Activated CD8-positive, alpha-beta memory T cell treated with anti-CD3 and anti-CD28 coated beads for 36 hours (primary cell): ENCODE measurements at regions not wholly inside any gene's neighbourhood (a gene's known extent, or its start where the extent isn't known, plus 50 kb on each side); places are given as distances from the start of the nearest gene placed in this dataset.

Experiments
- CTCF ChIA-PET: fragments of 350-600 bp; sonication (Branson Sonifier 250); formaldehyde crosslinking; loops from one replicate; lab custom pipeline; 2021; ENCODE audit warnings: antibody characterized with exemption; lab: Charles Lee
- POLR2A ChIA-PET: fragments of 350-600 bp; sonication (Branson Sonifier 250); formaldehyde crosslinking; loops from one replicate; lab custom pipeline; 2021; ENCODE audit warnings: antibody characterized with exemption; lab: Charles Lee

DNA sequence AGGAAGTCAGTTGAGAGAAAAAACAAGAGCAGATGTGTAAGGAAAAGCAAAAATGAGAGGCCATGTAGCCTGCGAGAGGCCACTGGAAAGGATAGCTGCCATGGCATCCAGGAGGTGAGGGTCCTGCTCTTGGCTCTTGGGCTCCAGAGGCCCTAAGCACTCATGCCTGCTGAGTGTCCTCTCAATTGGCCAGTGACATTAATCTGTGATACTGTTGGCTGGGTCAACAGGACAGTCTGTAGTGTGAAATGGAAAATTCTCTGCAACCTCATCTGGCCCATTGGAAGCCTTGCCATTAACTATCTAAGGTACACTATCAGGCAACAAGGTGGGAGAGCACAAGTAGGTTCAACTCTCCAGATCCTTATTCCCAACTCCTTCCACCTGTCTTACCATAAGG lies 180.9 kb downstream of the LY86 start:
- CTCF ChIA-PET, result no interaction called here
- POLR2A ChIA-PET, result interaction anchor here (0.5 kb wide), 1 partner anchor 91 kb away, joined by 3 read pairs; no protein-coding TSS in a partner anchor

DNA sequence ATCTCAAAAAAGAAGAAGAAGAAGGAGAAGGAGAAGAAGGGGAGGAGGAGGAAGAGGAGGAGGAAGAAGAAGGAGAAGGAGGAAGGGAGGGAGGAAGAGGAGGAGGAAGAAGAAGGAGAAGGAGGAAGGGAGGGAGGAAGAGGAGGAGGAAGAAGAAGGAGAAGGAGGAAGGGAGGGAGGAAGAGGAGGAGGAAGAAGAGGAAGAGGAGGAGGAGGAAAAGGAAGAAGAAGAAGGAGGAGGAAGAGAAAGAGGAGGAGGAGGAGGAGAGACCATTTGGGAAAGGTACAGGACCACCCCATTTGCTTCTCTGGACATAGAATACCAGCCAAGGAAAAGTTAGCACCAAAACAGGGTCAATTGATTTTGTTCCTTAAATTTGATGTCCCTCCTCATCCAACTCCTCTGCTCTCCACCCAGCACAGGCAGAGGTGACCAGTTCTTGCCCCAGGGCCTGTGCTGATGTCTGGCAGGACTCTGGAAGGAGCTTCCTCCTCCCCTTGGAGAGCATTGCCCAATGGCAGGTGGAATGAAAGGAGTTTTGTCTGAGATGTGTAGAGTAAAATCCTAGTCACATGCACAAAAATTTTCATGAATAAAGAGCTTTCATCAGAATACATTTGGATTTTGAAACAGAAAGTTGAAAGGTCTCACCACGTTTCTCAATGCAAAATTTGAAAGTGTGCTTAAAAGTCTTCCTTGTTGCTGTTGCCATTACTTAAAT lies 182.9 kb downstream of the LY86 start:
- ChIA-PET CTCF (no interaction called here), POLR2A (interaction anchor here (0.7 kb wide), 1 partner anchor 34 kb away, joined by 4 read pairs; no protein-coding TSS in a partner anchor)

DNA sequence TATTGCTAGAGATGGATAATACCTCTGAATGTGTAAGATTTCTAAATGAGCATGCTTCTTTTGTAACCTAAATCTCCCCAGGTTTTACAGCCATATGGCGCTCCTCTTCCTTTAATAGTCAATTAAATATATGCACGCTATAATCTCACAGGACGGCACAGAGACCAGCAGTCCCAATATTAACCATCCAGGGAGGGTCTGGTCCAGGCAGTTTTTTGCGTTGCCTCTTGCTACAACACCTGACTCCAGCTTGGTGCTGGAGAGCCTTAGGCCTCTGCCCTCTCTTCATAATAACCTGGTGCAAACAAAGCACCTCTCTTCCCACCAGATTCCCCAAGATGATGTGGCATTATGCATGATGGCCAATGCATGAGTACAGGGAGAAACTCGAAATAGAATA lies 183.4 kb downstream of the LY86 start:
- POLR2A ChIA-PET, result no interaction called here
- CTCF ChIA-PET, result no interaction called here

DNA sequence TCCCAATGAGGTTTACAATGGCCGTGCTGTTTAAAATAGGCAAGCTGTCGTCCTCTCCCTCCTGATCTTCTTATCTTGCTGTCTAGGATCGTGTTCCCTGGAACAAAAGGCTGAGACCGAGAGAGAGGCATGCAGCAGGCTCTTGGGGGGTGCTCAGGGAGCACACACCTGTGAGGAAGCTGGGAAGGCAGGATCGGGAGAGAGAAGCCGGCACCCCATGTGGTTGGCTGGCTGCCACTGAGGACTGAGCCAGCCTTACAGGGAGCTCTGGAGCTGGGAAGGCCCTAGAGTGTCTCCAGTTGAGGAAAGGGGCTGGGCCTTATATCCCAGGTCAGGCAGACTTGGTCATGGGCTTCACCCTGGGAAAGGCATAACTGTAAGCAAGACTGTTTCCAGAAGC lies 184.2 kb downstream of the LY86 start:
- ChIA-PET CTCF (no interaction called here), POLR2A (no interaction called here)

DNA sequence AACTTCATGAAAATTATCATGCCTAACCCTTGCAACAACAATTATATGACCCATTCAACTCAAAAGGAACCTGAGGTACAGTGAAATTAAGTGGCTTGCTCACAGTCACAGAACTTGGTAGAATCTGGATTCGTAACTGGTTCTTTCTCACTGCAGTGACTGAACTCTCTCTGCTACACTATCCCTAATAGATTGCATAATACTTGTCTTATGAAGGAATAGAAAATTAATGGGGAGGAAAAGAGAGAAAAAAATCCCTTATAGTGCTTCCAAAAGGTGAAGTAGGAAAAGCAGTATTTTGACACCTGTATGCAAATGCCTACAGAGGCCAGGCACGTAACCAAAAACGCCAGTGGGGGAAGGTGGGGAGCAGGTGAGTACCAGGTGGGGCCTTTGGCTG lies 186.6 kb downstream of the LY86 start:
- CTCF ChIA-PET, result no interaction called here
- POLR2A ChIA-PET, result no interaction called here

DNA sequence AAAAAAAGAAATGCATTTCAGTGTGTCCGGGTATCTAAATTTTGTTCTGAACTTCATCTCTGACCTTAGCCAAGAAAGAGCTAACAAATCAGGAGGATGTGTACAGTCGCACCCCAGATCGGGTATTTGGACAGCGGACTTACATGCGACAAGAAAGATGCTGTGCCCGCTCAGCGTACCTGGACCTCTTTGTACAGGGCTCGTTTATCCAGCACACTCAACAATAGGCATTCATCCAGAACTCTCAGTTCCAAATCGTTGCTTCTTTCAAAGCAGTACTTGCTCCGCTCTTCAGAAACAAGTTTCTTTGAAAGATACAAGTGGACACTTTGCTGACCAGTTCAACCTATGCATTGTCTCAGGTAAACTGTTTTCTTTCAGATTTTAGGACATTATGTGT lies 191.7 kb downstream of the LY86 start:
- CTCF ChIA-PET, result no interaction called here

DNA sequence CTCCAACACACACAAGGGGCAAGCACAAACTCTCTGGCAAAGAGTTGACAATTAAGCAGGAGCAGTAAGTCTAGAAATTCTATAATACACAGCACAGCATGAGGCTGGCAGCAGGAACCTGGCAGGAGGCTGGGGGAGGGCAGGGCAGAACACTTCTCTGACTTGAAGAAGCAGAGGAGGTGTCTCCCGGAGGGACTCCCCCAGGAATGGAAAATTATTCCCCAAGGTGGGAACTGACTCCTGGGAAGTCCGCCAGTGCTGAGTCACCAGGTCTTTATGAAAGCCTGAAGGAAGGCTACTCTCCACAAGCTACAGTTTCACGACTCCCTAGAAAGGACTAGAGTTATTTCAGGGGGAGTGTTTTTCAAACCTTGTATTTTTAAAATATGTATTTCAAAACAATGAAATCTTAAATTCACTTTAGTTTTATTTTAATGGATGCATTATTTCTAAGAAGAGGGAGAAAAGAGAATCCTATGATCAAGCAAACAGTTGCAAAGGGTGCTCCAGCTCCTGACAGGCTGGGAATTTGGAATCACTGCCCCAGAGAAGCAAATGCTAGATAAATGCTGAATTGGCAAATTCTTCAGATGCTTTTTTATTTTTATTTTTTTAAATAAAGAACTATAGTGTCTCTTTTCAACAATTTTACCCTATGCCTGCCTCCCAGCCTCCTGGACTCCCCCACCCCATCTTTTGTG lies 192.8 kb downstream of the LY86 start:
- POLR2A ChIA-PET, result no interaction called here
- CTCF ChIA-PET, result no interaction called here

More for the DNA sequence above, 191.7 kb downstream of the LY86 start:
- POLR2A ChIA-PET, result interaction anchor here (0.6 kb wide), 1 partner anchor 37 kb away, joined by 3 read pairs; no protein-coding TSS in a partner anchor

DNA sequence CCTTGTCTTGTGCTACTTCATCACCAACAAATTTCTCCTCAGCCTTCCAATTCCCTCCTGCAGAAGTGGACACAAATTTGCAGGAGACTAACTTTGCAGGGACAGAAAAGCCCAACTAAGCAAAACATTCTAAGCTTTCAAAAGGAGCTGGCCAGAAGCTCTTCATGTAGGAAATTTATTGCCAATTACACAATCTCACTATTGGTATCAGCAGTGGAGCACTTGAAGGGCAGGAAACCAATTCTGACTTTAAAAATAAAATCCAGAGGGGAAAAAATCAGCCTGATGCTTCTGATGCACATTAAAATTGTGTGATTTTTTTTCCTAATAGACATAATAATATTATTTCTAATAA lies 193.3 kb downstream of the LY86 start:
- ChIA-PET POLR2A (no interaction called here), CTCF (no interaction called here)

DNA sequence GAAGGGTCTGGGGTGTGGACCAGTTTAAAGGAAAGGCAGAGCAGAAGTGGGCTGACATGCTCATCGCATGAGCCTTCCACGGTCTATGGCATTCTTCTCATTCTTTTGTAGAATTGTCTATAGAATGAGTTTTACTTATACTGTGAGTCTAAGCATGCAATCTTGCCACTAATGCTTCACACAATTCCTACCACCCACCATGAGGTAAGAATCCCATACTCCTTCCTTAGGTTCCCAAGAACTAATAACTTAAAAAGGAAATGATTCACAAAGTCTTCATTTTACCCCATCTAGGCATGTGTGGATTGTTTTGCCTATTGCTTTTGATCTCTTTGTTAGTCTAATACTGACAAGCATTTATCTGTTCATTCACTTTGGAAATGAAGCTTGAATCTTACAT lies 195.2 kb downstream of the LY86 start:
- ChIA-PET CTCF (interaction anchor here (0.6 kb wide), 1 partner anchor 802 kb away, joined by 3 read pairs; no protein-coding TSS in a partner anchor), POLR2A (no interaction called here)

DNA sequence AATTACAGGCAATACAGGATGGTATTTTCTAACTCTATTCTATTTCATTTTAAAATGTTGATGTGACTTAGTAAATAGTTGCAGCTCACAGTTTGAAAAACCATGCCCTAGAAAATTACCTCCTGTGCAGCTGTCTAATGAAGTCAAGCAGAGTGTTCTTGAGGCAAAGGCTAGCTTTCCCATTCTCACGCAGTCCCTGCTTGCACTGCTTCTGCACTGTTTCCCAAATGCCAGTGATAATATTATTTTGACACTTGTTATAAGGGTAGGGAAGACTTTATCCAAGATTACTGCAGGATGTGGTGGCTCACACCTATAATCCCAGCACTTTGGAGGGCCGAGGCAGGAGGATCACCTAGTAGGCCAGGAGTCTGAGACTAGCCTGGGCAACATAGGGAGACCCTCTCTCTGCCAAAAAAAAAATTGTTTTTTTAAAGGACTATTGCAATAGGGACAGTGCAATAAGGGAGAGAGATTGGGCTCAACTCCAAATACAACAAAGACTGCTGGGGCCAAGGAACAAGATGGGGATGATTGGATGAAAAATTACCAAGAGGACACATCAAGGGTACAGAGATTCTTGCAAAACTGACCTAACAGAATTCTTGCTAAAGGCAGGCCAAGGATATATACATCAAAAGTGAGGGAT lies 196.1 kb downstream of the LY86 start:
- POLR2A ChIA-PET, result no interaction called here
- CTCF ChIA-PET, result no interaction called here

DNA sequence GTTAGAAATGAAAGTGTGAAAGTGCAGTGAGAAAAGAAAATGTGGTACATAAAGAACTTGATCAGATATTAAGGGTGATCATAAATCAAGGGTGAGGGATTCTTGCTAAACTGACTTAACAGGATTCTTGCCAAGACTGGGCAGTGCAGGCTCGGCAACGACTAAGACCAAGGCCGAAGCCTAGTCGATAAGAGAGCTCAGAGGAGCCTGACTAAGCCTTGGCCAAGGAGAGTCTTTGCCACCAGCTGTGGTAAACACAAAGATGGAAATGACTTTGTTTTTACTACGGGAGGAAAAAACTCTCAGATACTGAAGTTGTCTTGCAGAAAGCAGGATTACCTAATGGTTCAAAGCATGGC lies 196.6 kb downstream of the LY86 start:
- POLR2A ChIA-PET, result no interaction called here
- CTCF ChIA-PET, result no interaction called here

DNA sequence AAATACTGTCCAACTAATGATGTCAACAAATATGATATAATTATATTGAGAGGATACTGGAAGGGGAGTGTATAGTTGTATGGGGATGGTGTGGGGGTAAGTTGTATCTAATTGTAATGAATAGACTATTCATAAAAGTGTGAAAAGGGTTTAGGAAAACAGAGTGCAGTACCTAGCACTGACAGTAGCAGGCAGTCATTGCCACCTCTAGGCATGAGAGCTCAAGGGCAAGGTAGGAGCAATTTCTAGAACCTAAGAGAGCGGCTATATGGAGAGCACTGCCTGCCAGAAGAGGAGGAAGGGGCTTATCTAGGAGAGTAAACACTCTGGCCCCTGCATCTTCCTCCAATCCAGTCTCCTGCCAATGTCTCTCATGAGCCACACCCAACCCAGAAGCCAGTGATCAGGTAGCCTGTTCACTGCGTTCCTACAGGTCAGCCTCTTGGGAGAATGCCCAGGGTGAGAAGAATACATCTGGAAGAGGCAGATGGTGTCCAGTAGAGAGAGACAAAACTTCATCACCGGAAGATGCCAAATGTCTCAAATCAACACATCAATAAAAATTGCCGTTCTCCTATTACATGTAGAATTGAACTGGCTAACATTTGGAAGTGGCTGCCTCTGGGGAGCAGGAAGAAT lies 200.0 kb downstream of the LY86 start:
- CTCF ChIA-PET, result no interaction called here
- POLR2A ChIA-PET, result no interaction called here

DNA sequence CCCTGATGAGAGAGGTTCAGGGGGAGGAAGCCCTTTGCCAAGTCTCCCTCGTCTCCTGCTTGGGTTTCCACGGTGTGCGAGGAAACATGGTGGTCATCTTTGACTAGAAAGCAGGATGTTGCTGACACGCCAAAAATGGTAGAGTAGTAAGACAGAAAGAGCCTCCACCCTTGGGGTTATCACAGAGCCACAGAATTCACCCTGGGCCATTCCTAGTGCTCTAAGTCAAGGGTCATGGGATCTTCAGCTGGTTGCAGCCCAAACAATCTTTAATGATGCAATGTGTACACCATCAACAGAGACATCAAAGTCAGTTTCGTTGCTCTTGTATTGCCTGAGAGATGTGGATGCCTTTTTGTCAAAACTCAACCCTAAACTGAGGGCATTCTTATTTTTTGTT lies 201.9 kb downstream of the LY86 start:
- ChIA-PET POLR2A (no interaction called here), CTCF (no interaction called here)

DNA sequence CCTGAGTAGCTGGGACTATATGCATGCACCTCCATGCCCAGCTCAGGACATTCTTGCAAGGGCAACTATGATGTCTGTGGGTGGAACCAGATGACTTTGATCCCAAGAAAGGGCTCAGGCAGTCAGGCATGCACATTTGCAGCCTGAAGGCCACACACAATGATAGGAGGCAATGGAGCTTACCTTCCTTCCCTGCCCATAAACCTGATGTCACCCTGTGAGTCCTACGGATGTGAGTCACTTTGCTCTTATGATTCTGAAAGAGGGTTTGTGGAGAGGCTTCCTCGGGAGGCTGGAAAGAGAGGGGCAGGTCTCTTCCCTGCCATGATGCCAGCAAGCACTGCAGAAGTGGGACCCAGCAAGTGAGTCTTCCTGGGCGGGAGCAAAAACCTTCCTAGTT lies 202.4 kb downstream of the LY86 start:
- CTCF ChIA-PET, result no interaction called here

DNA sequence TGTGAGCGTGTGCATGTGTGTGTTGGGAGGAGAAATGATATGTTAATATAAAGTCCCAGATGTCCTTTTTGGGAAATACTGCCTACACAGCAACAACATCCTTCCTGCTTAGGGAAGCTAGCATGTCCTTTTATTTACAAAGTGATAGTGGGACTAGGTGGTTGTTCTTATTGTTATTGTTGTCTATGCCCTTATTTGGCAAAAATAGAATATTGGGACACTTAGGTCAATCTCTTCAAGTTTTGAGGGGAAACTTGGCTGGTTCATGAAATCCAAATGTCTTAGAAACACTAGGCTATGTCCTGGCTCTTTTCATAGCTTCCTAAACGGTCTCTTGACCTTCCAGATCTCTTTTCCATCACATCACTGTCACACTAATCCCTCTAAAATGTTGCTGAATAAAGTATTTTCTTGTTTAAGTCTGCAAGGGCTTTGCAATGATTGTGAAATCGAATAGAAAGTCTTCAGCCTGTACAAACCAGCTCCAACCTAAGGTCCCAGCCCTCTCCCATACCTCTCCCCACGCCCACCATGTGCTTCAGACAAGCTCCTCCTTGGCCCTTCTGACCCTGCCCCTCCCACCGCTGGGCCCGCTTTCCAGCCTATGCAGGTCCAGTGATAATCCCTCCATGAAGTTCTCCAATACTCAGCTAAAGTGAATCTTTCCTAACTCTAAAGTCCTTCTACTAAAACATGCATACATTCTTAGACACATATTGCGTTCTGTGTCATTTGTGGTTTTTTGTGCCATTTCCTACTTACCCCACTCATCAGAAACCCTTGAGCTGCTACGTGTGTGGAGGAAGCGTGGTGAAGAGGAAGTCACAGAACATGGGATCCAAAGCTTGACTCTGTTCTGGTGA lies 205.1 kb downstream of the LY86 start:
- ChIA-PET CTCF (interaction anchor here (0.9 kb wide), 1 partner anchor 12 kb away, joined by 3 read pairs; no protein-coding TSS in a partner anchor), POLR2A (no interaction called here)

More for the DNA sequence above, 202.4 kb downstream of the LY86 start:
- POLR2A ChIA-PET, result no interaction called here

DNA sequence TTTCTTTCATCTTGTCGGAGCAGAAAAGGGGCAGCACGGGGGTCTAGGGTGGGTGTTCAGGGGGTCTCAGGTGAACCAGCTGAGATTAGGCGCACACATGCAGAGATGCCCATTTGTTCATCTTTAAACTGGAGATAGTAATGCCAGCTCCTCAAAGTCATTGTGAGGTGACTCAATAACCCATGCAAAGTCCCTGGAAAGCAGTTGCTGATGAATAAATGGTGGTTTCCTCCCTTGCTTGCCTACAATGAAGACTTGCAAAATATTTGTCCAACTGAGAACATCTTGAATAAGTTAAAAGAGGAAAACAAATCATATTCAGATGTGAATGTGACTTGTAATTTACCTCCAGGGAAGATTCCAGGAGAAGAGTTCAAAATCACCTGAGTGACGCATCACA lies 206.9 kb downstream of the LY86 start:
- CTCF ChIA-PET, result no interaction called here
- POLR2A ChIA-PET, result no interaction called here

DNA sequence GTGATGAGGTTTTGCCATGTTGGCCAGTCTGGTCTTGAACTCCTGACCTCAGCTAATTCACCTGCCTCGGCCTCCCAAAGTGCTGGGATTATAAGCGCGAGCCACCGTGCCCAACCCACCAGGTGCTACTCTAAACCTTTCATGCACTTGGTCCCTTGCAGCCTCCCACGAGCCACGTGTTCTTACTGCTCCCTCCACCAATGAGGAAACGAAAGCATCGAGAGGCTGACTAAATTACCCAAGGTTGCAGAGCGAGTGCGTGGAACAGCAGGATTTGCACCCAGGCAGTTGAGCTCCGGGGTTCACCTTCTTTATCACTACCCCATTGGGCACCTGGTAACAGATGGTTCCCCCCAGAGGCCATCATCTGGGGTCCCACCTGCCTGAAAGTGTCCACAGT lies 208.3 kb downstream of the LY86 start:
- CTCF ChIA-PET, result interaction anchor here (0.7 kb wide), 1 partner anchor 448 kb away, joined by 3 read pairs; no protein-coding TSS in a partner anchor
- POLR2A ChIA-PET, result no interaction called here

DNA sequence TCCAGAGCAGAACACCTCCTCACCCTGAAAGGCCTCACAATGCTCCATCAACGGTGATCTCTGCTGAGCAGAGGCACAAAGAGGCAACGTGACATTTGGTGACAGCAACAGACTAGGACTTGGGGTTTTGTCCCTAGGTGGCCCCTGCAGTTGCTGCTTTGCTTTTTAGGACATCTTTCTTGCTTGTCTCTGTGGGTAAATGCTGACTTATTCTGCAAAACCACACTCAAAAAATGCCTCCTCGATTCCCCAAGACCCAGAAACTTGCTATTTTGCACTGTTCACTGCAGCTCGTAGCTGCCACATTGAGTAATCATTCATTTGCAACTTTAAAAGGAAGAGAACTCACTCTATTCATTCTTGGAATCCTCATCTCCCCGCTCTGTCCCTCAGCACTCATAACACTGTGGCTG lies 209.9 kb downstream of the LY86 start:
- POLR2A ChIA-PET, result no interaction called here

DNA sequence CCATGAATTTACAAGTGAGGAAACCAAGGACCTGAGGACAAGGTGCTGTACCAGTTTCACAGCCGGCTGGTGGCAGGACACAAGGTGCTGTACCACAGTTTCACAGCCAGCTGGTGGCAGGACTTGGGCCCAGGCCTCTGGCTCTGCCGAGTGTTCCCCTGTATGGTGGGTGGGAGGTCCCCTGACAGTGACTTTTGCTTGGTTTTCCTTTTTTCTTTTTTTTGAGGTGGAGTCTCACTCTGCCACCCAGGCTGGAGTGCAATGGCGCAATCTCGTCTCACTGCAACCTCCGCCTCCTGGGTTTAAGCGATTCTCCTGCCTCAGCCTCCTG lies 212.4 kb downstream of the LY86 start:
- CTCF ChIA-PET, result interaction anchor here (1.5 kb wide), 1 partner anchor 273 kb away, joined by 3 read pairs; no protein-coding TSS in a partner anchor

More for the DNA sequence above, 209.9 kb downstream of the LY86 start:
- CTCF ChIA-PET, result no interaction called here

More for the DNA sequence above, 212.4 kb downstream of the LY86 start:
- POLR2A ChIA-PET, result no interaction called here
